Adrenal gland (tissue), 9 donors: ENCODE measurements at regions not wholly inside any gene's neighbourhood (a gene's known extent, or its start where the extent isn't known, plus 50 kb on each side); places are given as distances from the start of the nearest gene placed in this dataset.

Source experiments
- DNase-seq, 7 donors: peaks; one replicate each; pipeline ENCODE4 v3.0.0-alpha.2; 2019 to 2020
- H3K27ac ChIP-seq, 5 donors: fragments of 200-600 bp; sonication (generic) in 4 of 5; 1 replicate in 3 of 5; 2 replicates in 2 of 5; pipeline versions ENCODE4 v1.5.1 to v1.8.0; 2016 to 2020; ENCODE audit warnings: mild to moderate bottlenecking in 1 of 5
- H3K27me3 ChIP-seq: fragments of 200-600 bp; 2 replicates; pipeline ENCODE4 v1.8.0; 2021
- H3K36me3 ChIP-seq, 2 donors: fragments of 200-600 bp; replicated peaks in 1 of 2; 1 replicate in 1 of 2; 2 replicates in 1 of 2; pipeline versions ENCODE4 v1.5.1 to v1.8.0; 2018 to 2022
- H3K4me1 ChIP-seq, 2 donors: fragments of 200-600 bp; replicated peaks in 1 of 2; 1 replicate in 1 of 2; 2 replicates in 1 of 2; pipeline versions ENCODE4 v1.5.1 to v1.8.0; 2018 to 2021
- H3K4me3 ChIP-seq, 4 donors: fragments of 200-600 bp; sonication (generic) in 3 of 4; one replicate each; pipeline ENCODE4 v1.5.1; 2016 to 2018
- H3K9me3 ChIP-seq, 3 donors: fragments of 200-600 bp; sonication (generic) in 1 of 3; replicated peaks in 1 of 3; 1 replicate in 2 of 3; 2 replicates in 1 of 3; pipeline versions ENCODE4 v1.5.1 to v1.8.0; 2016 to 2021
- CTCF ChIP-seq, 6 experiments: fragments of 450-650 bp in 4 of 6; fragments of 200-600 bp in 2 of 6; sonication (generic) in 1 of 6; IDR thresholded peaks; 1 replicate in 5 of 6; 2 replicates in 1 of 6; pipeline versions ENCODE4 v1.5.1 to v1.8.0; 2016 to 2021; ENCODE audit warnings: antibody characterized with exemption in 6 of 6, mild to moderate bottlenecking in 2 of 6, moderate library complexity in 1 of 6
- POLR2A ChIP-seq, 2 donors: fragments of 450-650 bp; IDR thresholded peaks; one replicate each; pipeline ENCODE4 v1.6.1; 2017; ENCODE audit warnings: antibody characterized with exemption in 2 of 2, mild to moderate bottlenecking in 2 of 2, moderate library complexity in 1 of 2
- WGBS, 4 donors: extraction: QIAGEN DNeasy Blood & Tissue Kit in 2 of 4; methylation state at CpG; one replicate each; pipeline versions ENCODE4 v1.1.5 to v1.1.7; 2013 to 2017; 5-methylcytosine and 5-hydroxymethylcytosine counted together
- intact Hi-C, 2 donors: fragments of 100-400 bp; cut with DNase I; formaldehyde crosslinking; loops; one replicate each; pipeline versions ENCODE4 v1.14.1 to v1.15.0; 2022 to 2023
- donor health status: healthy with polysubstance abuse.
- donor health status: Bipolar disorder and iron deficiency.
- donor health status: DM: yes; HTN: yes; CAD: no.
- donor health status: DM: no; HTN: no; CAD: no.
- donor health status: DM: no; HTN: no; CAD: no.

DNA sequence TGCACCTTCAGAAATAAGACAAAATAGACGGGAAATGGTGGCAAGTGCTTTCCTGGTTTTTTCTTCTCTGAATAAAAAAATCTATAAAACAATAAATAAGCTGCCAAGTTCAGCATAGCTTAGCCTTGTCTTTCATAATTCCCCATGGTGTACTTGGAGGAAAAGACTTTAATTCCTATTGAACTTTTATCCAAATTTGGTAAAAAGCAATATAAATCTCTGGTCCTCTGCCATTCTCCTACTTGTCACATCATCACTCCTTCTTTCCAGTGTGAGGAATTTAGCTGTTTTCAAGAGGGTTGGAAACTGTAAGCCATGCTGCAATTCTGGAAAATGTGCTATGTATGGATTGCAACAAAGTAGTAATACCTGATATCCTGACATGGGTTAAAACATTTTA is 551.8 kb upstream of the KIF2B start:
- Histone ChIP-seq H3K27ac (no peak overlapping the region), H3K27me3 (no peaks in the 10 kb centered on the region), H3K4me3 (no peak overlapping the region), H3K4me1 (no peaks in the 10 kb centered on the region), H3K9me3 (no peaks in the 10 kb centered on the region), H3K36me3 (no peaks in the 10 kb centered on the region)
- intact Hi-C loops = no loop called here
- WGBS, 4 donors = 49 to 58% (median 53%) methylated on average over 1 of the region's 1 CpG
- TF ChIP-seq POLR2A (IDR thresholded peaks at IDR 0.05) = no peak
- no peak for TF ChIP-seq CTCF (IDR thresholded peaks at IDR 0.05)
- no peak for DNase-seq

- no peak for DNase-seq
- intact Hi-C loops = no loop called here
- H3K9me3 ChIP-seq = no peaks in the 10 kb centered on the region
- no peaks in the 10 kb centered on the region for H3K36me3 ChIP-seq
- no peak overlapping the region for H3K4me3 ChIP-seq
- H3K27me3 ChIP-seq = no peaks in the 10 kb centered on the region
- no peaks in the 10 kb centered on the region for H3K4me1 ChIP-seq
- 77 to 93% (median 91%) methylated on average over 1 of the region's 1 CpG for WGBS, 4 donors
- TF ChIP-seq POLR2A (IDR thresholded peaks at IDR 0.05) (no peak), CTCF (IDR thresholded peaks at IDR 0.05) (no peak)
- no peak overlapping the region for H3K27ac ChIP-seq
Observed at GRCh38 chr17:53264730-53265129, 558.0 kb upstream of the KIF2B start.

DNA sequence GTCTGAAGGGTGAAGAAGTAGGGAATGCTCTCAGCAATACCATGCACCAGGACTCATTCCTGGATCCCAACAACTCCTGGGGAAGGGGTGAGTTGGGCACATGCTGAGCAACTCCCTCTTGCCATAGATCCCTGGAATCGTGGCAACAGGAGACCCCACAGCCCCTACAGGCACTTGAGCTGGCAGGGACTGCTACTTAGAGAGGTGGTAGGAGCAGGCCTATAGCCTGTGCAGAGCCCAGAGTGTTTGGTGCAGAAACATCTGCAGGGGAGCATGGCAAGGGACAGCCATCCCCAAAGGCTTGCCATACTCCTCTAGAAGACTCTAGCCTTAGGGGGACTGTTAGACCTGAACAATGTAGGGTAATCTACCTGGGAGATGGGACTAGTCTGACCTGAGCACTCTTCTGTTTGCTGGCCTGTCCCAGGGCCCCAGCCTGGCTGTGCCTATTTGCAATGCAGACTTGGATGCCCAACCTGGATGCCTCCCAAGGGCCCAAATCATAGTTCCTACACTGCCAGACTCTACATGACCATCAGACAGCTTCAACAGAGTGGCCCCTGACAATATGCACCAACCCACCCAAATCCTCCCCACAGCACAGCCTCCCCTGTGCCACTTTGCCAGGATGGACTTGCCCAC is 568.6 kb upstream of the KIF2B start:
- no peak for TF ChIP-seq CTCF (IDR thresholded peaks at IDR 0.05)
- no peak for TF ChIP-seq POLR2A (IDR thresholded peaks at IDR 0.05)
- H3K4me3 ChIP-seq = no peak overlapping the region
- H3K9me3 ChIP-seq = no peaks in the 10 kb centered on the region
- H3K36me3 ChIP-seq = no peaks in the 10 kb centered on the region
- WGBS, 4 donors = 29 to 53% (median 40%) methylated on average over 1 of the region's 1 CpG
- intact Hi-C loops = no loop called here
- H3K27ac ChIP-seq = no peak overlapping the region
- H3K4me1 ChIP-seq = no peaks in the 10 kb centered on the region
- H3K27me3 ChIP-seq = no peaks in the 10 kb centered on the region
- DNase-seq = no peak

DNA sequence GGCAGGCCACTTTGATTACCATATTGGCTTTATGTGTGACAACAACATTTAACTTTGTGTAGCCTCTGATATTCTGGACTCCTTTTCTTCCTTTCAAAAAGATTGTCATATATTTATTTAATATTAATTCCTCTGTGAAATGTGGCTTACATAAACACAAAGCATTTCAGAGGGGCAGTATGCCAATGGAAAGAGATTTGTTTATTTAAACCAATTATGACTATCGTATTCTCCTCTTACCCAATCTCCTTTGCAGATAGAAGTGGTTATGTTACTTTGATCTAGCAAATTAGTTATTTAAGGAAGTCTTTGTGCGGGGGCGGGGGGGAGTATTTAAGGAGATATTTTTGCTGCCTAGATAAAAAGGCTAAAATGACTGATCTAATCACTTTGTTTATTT is 573.7 kb upstream of the KIF2B start:
- Histone ChIP-seq H3K4me3 (no peak overlapping the region), H3K27me3 (no peaks in the 10 kb centered on the region), H3K27ac (no peak overlapping the region), H3K36me3 (no peaks in the 10 kb centered on the region), H3K4me1 (no peaks in the 10 kb centered on the region), H3K9me3 (no peaks in the 10 kb centered on the region)
- intact Hi-C loops = no loop called here
- no peak for DNase-seq
- TF ChIP-seq CTCF (IDR thresholded peaks at IDR 0.05) = no peak
- no peak for TF ChIP-seq POLR2A (IDR thresholded peaks at IDR 0.05)
- 23 to 58% (median 31%) methylated on average over 2 to 3 of the region's 3 CpGs for WGBS, 4 donors
